WERI-Rb-1 (cell line): ENCODE measurements at regions not wholly inside any gene's neighbourhood (a gene's known extent, or its start where the extent isn't known, plus 50 kb on each side); places are given as distances from the start of the nearest gene placed in this dataset.

Experiments
- DNase-seq: peaks from one replicate; pipeline ENCODE4 v3.0.0-alpha.2; 2020
- H3K27ac ChIP-seq: fragments of 250-450 bp; sonication (Bioruptor Pico); 2 replicates; pipeline ENCODE4 v1.5.1; 2020; ENCODE audit warnings: mild to moderate bottlenecking, moderate library complexity
- H3K27me3 ChIP-seq: fragments of 250-450 bp; sonication (Bioruptor Pico); 2 replicates; pipeline ENCODE4 v1.5.1; 2021; ENCODE audit warnings: mild to moderate bottlenecking, low read depth, moderate library complexity; ENCODE audit not compliant: insufficient read depth, severe bottlenecking
- H3K36me3 ChIP-seq: fragments of 250-450 bp; sonication (Bioruptor Pico); 2 replicates; pipeline ENCODE4 v1.5.1; 2020; ENCODE audit warnings: mild to moderate bottlenecking, moderate library complexity
- H3K4me3 ChIP-seq: 2 replicates; pipeline ENCODE4 v1.5.1; 2011; ENCODE audit warnings: low read depth, mild to moderate bottlenecking, control low read depth, low read length
- H3K9me3 ChIP-seq: fragments of 250-450 bp; sonication (Bioruptor Pico); 2 replicates; pipeline ENCODE4 v1.5.1; 2021; ENCODE audit warnings: mild to moderate bottlenecking, moderate library complexity; ENCODE audit not compliant: severe bottlenecking
- CTCF ChIP-seq: IDR thresholded peaks from 2 replicates; pipeline ENCODE4 v1.5.1; 2011; ENCODE audit warnings: low read depth, mild to moderate bottlenecking, control low read depth, inconsistent platforms, low read length

DNA sequence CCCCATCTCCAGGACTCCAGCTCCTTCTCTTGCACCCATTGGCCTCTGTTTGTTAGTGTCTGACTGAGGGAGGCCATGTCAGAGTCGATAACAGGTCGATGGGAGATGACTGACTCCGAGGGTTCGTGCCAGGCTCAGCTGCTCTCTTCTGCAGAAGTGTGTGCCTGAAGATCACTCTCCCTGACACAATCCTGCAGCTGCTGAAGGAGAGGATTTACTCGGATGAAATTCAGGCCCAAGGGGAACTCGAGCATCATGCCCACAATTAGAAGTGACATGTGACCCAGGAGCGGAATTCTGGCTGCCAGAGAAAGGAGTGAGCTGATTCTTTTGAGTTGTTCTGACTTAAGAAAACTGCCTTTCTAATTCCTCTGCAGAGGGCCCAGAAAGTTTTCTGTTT, 318.2 kb downstream of the MAFB start:
- H3K4me3 ChIP-seq, result no peak overlapping the region
- TF ChIP-seq CTCF, result no peak
- DNase-seq, result no peak
- peaks cover 25% of the 10 kb centered on the region for H3K27me3 ChIP-seq
- no peaks in the 10 kb centered on the region for H3K36me3 ChIP-seq
- H3K9me3 ChIP-seq, result no peaks in the 10 kb centered on the region
- H3K27ac ChIP-seq, result no peak overlapping the region

- no peak overlapping the region for H3K4me3 ChIP-seq
- no peaks in the 10 kb centered on the region for H3K9me3 ChIP-seq
- no peaks in the 10 kb centered on the region for H3K36me3 ChIP-seq
- TF ChIP-seq CTCF, result no peak
- no peak for DNase-seq
- no peak overlapping the region for H3K27ac ChIP-seq
- H3K27me3 ChIP-seq, result peaks cover 40% of the 10 kb centered on the region
Measured at GRCh38 chr20:40368876-40369275, 320.2 kb downstream of the MAFB start.

GRCh38 chr20:40361916-40362315, 327.1 kb downstream of the MAFB start:
- Histone ChIP-seq H3K27ac (no peak overlapping the region), H3K4me3 (no peak overlapping the region), H3K9me3 (no peaks in the 10 kb centered on the region), H3K27me3 (peaks cover 47% of the 10 kb centered on the region), H3K36me3 (no peaks in the 10 kb centered on the region)
- no peak for DNase-seq
- 0 out of 2 replicates have a peak, but pooled peaks have one; percentile 12 for TF ChIP-seq CTCF

DNA sequence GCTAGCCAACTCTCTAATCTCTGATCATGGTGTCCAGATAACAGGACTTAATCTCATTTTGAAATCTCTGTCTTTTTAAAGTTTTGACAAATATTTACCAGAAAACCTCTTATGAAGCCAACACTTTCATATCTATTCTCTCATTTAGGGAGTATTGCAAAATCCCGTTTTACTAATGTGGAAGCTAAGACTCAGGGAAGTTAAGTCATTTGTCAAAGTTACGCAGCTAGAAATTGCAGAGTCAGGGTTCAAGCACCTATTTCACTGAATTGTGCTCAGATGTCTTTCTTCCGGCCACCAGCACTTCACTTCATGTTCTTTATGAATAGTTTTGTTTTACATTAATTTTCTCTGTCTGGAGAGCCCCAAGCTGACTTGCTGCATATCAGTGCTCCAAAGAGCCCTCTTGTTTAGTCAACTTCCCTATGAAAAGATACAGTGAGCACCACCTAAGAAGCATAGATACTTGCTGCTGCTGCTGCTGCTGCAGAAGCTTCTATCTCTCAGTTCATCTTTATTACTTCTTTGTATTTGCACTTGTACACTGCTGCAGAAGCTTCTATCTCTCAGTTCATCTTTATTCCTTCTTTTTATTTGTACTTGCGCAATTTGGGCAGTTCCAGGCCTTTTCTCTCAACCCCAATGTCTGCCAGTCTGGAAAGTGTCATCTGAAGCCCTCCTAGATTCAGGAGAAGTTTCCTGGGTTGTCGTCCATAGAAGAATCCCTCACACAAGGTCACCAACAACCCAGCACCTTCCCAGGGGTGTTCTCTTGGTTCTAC, 329.7 kb downstream of the MAFB start:
- Histone ChIP-seq H3K4me3 (no peak overlapping the region), H3K27me3 (peaks cover 38% of the 10 kb centered on the region), H3K27ac (no peak overlapping the region), H3K36me3 (no peaks in the 10 kb centered on the region), H3K9me3 (no peaks in the 10 kb centered on the region)
- no peak for DNase-seq
- no peak for TF ChIP-seq CTCF

- H3K4me3 ChIP-seq, result no peak overlapping the region
- no peaks in the 10 kb centered on the region for H3K36me3 ChIP-seq
- peaks cover 26% of the 10 kb centered on the region for H3K27me3 ChIP-seq
- H3K27ac ChIP-seq, result no peak overlapping the region
- H3K9me3 ChIP-seq, result no peaks in the 10 kb centered on the region
- no peak for DNase-seq
- no peak for TF ChIP-seq CTCF
Measured at GRCh38 chr20:40354880-40355279, 334.2 kb downstream of the MAFB start.

DNA sequence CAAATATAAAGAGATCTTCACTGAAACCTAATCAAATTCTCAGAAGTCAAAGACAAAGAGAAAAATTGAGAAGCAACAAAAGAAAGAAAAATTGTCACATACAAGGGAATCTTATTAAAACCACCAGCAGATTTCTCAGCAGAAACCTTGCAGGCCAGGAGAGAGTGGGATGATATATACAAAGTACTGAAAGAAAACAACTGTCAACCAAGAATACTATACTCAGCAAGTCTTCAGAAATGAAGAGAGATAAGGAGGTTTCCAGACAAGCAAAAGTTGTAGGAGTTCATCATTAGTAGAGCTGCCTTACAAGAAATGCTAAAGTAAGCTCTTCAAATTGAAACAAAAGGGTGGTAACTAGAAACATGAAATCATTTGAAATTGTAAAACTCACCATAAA, 345.6 kb downstream of the MAFB start:
- no peaks in the 10 kb centered on the region for H3K36me3 ChIP-seq
- DNase-seq, result no peak
- no peak for TF ChIP-seq CTCF
- H3K9me3 ChIP-seq, result no peaks in the 10 kb centered on the region
- H3K27me3 ChIP-seq, result peaks cover 20% of the 10 kb centered on the region
- no peak overlapping the region for H3K27ac ChIP-seq
- H3K4me3 ChIP-seq, result no peak overlapping the region
